ENCODE measurements at regions not wholly inside any gene's neighbourhood (a gene's known extent, or its start where the extent isn't known, plus 50 kb on each side); places are given as distances from the start of the nearest gene placed in this dataset.

DNA sequence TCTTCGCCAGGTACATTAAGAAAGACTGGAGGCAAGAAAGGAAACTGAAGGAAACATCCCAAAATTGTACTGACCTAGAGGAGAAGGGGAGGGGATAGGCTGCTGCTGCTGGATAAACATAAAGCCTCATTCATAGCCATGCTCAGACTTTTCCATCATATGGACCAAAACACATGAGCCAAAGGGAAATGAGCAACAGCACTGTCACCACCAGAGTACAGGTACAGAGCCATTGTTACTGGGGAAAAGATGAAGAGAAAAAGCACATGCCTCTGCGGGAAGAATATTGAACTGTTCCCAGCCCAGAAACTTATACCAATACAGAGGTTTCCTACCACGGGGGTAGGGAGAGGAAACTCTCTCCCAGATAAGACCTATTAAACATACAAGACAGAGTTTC lies 861.9 kb downstream of the NTRK3 start:
- CTCF ChIA-PET = no interaction called here
- Mint-ChIP-seq H3K4me3 (no peak overlapping the region), H3K27ac (no peak overlapping the region), H3K9me3 (peaks cover 2% of the 10 kb centered on the region), H3K27me3 (no peaks in the 10 kb centered on the region), H3K4me1 (ENCODE audit: low read depth) (no peaks in the 10 kb centered on the region), H3K36me3 (ENCODE audit: low read depth) (no peaks in the 10 kb centered on the region)
- POLR2A ChIA-PET = no interaction called here
- Histone ChIP-seq H3K36me3 (ENCODE audit: insufficient read depth, low read length) (no peaks in the 10 kb centered on the region), H3K27me3 (ENCODE audit: control insufficient read depth in 1 of 2, insufficient read depth in 2 of 2, low read length in 2 of 2) (no peaks in the 10 kb centered on the region), H3K4me3 (ENCODE audit: low read length) (no peak overlapping the region), H3K27ac (ENCODE audit: low read depth in 1 of 2, low read length in 2 of 2) (no peak overlapping the region), H3K4me1 (ENCODE audit: insufficient read depth, low read length) (no peaks in the 10 kb centered on the region), H3K9me3 (ENCODE audit: control insufficient read depth in 1 of 2, insufficient read depth in 1 of 2, low read length in 2 of 2) (peaks cover 4 to 6% of the 10 kb centered on the region in 2 experiments)
- ATAC-seq (ENCODE audit: poor library complexity) (no peak), DNase-seq (no peak)
- TF ChIP-seq CTCF (IDR thresholded peaks at IDR 0.05) = no peak
- intact Hi-C loops (cut with DNase I, micrococcal nuclease) = no loop called here

DNA sequence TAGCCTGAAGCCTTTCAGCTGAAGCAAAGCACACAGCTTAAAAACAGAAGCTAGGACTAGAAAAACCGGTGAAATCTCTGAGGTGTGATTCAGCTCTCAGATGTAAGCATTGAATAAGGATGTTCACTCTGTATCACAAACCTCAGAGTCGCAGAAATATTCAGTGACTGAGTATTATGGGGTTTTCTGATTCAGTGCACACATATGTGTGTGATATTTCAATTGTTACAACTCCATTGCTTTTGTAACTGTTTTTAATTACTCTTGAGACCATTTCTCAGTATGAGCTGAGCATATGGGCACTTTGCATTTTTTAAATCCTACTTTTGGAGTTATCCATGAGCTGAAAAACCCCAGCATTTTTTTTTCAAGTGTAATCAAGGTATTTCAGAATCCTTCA lies 868.8 kb downstream of the NTRK3 start:
- no peak for DNase-seq
- intact Hi-C loops (cut with DNase I, micrococcal nuclease) = no loop called here
- Mint-ChIP-seq H3K27ac (no peak overlapping the region), H3K9me3 (peaks cover 5% of the 10 kb centered on the region), H3K27me3 (no peaks in the 10 kb centered on the region), H3K4me3 (no peak overlapping the region), H3K36me3 (ENCODE audit: low read depth) (no peaks in the 10 kb centered on the region), H3K4me1 (ENCODE audit: low read depth) (no peaks in the 10 kb centered on the region)
- ChIA-PET POLR2A (no interaction called here), CTCF (no interaction called here)
- Histone ChIP-seq H3K27me3 (ENCODE audit: control insufficient read depth in 1 of 2, insufficient read depth in 2 of 2, low read length in 2 of 2) (no peaks in the 10 kb centered on the region), H3K4me1 (ENCODE audit: insufficient read depth, low read length) (no peaks in the 10 kb centered on the region), H3K4me3 (ENCODE audit: low read length) (no peak overlapping the region), H3K36me3 (ENCODE audit: insufficient read depth, low read length) (no peaks in the 10 kb centered on the region), H3K27ac (ENCODE audit: low read depth in 1 of 2, low read length in 2 of 2) (no peak overlapping the region), H3K9me3 (ENCODE audit: control insufficient read depth in 1 of 2, insufficient read depth in 1 of 2, low read length in 2 of 2) (no peaks in the 10 kb centered on the region)
- TF ChIP-seq CTCF (IDR thresholded peaks at IDR 0.05) = no peak
- ATAC-seq (ENCODE audit: poor library complexity) = no peak

- ATAC-seq (ENCODE audit: poor library complexity) = no peak
- Mint-ChIP-seq H3K9me3 (peaks cover 16% of the 10 kb centered on the region), H3K36me3 (ENCODE audit: low read depth) (no peaks in the 10 kb centered on the region), H3K27ac (no peak overlapping the region), H3K4me1 (ENCODE audit: low read depth) (no peaks in the 10 kb centered on the region), H3K4me3 (no peak overlapping the region), H3K27me3 (no peaks in the 10 kb centered on the region)
- no peak overlapping the region for H3K27ac ChIP-seq (ENCODE audit: low read depth in 1 of 2, low read length in 2 of 2)
- no peaks in the 10 kb centered on the region for H3K4me1 ChIP-seq (ENCODE audit: insufficient read depth, low read length)
- ChIA-PET CTCF (no interaction called here), POLR2A (no interaction called here)
- H3K4me3 ChIP-seq (ENCODE audit: low read length) = no peak overlapping the region
- H3K36me3 ChIP-seq (ENCODE audit: insufficient read depth, low read length) = no peaks in the 10 kb centered on the region
- TF ChIP-seq CTCF (IDR thresholded peaks at IDR 0.05) = no peak
- peaks cover 0 to 6% of the 10 kb centered on the region in 2 experiments for H3K9me3 ChIP-seq (ENCODE audit: control insufficient read depth in 1 of 2, insufficient read depth in 1 of 2, low read length in 2 of 2)
- intact Hi-C loops (cut with DNase I, micrococcal nuclease) = no loop called here
- H3K27me3 ChIP-seq (ENCODE audit: control insufficient read depth in 1 of 2, insufficient read depth in 2 of 2, low read length in 2 of 2) = no peaks in the 10 kb centered on the region
- no peak for DNase-seq
Measured at GRCh38 chr15:87374339-87374738, 882.2 kb downstream of the NTRK3 start.

Data from CD4-positive, alpha-beta T cell (primary cell).